Glutamatergic neuron (in vitro differentiated cells): ENCODE measurements at regions not wholly inside any gene's neighbourhood (a gene's known extent, or its start where the extent isn't known, plus 50 kb on each side); places are given as distances from the start of the nearest gene placed in this dataset.

ENCODE experiments used
- DNase-seq: peaks from one replicate; pipeline ENCODE4 v3.0.0; 2022
- H3K27ac Mint-ChIP-seq: one replicate; pipeline ENCODE4 v1.8.0; 2020; ENCODE audit warnings: mild to moderate bottlenecking, mixed read lengths, inconsistent platforms; ENCODE audit not compliant: unreplicated experiment
- H3K27me3 Mint-ChIP-seq: one replicate; pipeline ENCODE4 v1.8.0; 2020; ENCODE audit warnings: mild to moderate bottlenecking, moderate library complexity, mixed read lengths, inconsistent platforms; ENCODE audit not compliant: unreplicated experiment
- H3K36me3 Mint-ChIP-seq: one replicate; pipeline ENCODE4 v1.8.0; 2020; ENCODE audit warnings: mild to moderate bottlenecking, mixed read lengths, inconsistent platforms; ENCODE audit not compliant: unreplicated experiment
- H3K4me1 Mint-ChIP-seq: one replicate; pipeline ENCODE4 v1.8.0; 2020; ENCODE audit warnings: mild to moderate bottlenecking, low read depth, mixed read lengths, inconsistent platforms; ENCODE audit not compliant: unreplicated experiment
- H3K4me3 Mint-ChIP-seq: one replicate; pipeline ENCODE4 v1.8.0; 2020; ENCODE audit warnings: mild to moderate bottlenecking, mixed read lengths, inconsistent platforms; ENCODE audit not compliant: unreplicated experiment
- H3K9me3 Mint-ChIP-seq: one replicate; pipeline ENCODE4 v1.8.0; 2020; ENCODE audit warnings: mild to moderate bottlenecking, moderate library complexity, mixed read lengths, inconsistent platforms; ENCODE audit not compliant: unreplicated experiment
- TF ChIP-seq, protein P1 (sequence below): fragments of 200-600 bp; sonication (generic); IDR thresholded peaks from one replicate; pipeline ENCODE4 v1.5.0; 2021; ENCODE audit not compliant: partially characterized antibody, unreplicated experiment

GRCh38 chr1:244322791-244323521, 128.8 kb downstream of the ADSS2 start:
- no peak for DNase-seq
- Mint-ChIP-seq H3K27ac (no peak overlapping the region), H3K27me3 (peaks cover 1% of the 10 kb centered on the region), H3K4me3 (no peak overlapping the region), H3K36me3 (no peaks in the 10 kb centered on the region), H3K9me3 (no peaks in the 10 kb centered on the region), H3K4me1 (no peaks in the 10 kb centered on the region)
- TF ChIP-seq, protein P1, sequence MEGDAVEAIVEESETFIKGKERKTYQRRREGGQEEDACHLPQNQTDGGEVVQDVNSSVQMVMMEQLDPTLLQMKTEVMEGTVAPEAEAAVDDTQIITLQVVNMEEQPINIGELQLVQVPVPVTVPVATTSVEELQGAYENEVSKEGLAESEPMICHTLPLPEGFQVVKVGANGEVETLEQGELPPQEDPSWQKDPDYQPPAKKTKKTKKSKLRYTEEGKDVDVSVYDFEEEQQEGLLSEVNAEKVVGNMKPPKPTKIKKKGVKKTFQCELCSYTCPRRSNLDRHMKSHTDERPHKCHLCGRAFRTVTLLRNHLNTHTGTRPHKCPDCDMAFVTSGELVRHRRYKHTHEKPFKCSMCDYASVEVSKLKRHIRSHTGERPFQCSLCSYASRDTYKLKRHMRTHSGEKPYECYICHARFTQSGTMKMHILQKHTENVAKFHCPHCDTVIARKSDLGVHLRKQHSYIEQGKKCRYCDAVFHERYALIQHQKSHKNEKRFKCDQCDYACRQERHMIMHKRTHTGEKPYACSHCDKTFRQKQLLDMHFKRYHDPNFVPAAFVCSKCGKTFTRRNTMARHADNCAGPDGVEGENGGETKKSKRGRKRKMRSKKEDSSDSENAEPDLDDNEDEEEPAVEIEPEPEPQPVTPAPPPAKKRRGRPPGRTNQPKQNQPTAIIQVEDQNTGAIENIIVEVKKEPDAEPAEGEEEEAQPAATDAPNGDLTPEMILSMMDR = no peak

DNA sequence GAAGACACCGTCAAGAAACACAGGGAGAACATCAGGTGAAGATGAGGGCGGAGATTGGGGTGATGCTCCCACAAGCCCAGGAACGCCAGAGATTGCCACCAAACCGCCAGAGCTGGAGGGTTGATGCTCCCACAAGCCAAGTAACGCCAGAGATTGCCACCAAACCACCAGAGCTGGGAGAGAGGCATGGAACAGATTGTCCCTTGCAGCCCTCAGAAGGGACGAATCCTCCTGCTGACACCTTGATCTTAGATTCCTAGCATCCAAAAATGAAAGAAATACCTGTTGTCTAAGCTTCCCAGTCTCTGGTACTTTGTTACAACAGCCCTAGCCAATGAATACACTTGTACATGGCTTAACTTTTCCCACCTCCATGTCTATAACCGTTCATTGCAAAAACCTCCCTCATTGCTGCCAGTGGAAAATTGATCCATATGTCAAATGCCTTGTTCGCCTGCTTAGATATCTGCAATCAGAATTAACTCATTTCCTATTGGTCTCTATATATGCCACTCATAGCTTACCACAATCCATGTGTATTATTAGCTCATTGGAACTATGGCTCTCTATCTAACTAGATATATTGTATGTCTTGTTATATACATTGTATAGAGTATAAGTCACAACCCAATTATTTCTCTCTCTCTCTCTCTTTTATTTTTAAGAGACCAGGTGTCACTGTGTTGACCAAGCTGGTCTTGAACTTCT, 127.4 kb downstream of the ADSS2 start:
- Mint-ChIP-seq H3K27ac (no peak overlapping the region), H3K36me3 (peaks cover 8% of the 10 kb centered on the region), H3K4me1 (no peaks in the 10 kb centered on the region), H3K27me3 (peaks cover 1% of the 10 kb centered on the region), H3K4me3 (no peak overlapping the region), H3K9me3 (no peaks in the 10 kb centered on the region)
- DNase-seq = no peak
- TF ChIP-seq, protein P1 = no peak

- DNase-seq = no peak
- Mint-ChIP-seq H3K4me3 (no peak overlapping the region), H3K9me3 (no peaks in the 10 kb centered on the region), H3K4me1 (no peaks in the 10 kb centered on the region), H3K27ac (no peak overlapping the region), H3K27me3 (peaks cover 1% of the 10 kb centered on the region), H3K36me3 (peaks cover 8% of the 10 kb centered on the region)
- TF ChIP-seq, protein P1 = no peak
Observed at GRCh38 chr1:244325056-244325758, 126.5 kb downstream of the ADSS2 start.

DNA sequence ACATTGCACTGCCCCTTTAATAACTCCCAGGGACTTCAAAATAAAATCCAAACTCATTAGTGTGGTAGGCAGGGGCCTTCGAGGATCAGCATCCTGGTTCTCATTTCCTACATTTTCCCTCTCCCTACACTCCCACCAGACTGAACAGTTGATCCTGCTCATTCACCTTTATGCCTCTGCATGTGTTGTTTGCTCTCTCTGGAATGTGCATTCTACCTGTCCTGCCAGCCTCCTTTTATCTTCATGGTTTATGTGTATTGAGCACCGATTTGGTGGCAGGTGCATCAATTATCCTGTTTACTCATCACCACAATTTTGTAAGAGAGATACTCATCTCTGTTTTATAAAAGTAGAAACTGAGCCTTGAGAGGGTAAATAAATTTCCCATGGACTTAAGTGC, 125.0 kb downstream of the ADSS2 start:
- TF ChIP-seq, protein P1 = no peak
- Mint-ChIP-seq H3K4me1 (no peaks in the 10 kb centered on the region), H3K4me3 (no peak overlapping the region), H3K27ac (no peak overlapping the region), H3K27me3 (peaks cover 1% of the 10 kb centered on the region), H3K36me3 (peaks cover 8% of the 10 kb centered on the region), H3K9me3 (no peaks in the 10 kb centered on the region)
- DNase-seq = no peak
